Mesodermal cell (in vitro differentiated cells): ENCODE measurements at regions not wholly inside any gene's neighbourhood (a gene's known extent, or its start where the extent isn't known, plus 50 kb on each side); places are given as distances from the start of the nearest gene placed in this dataset.

Source experiments
- H3K27ac ChIP-seq: 2 replicates; pipeline ENCODE4 v1.7.0; 2013; ENCODE audit warnings: mild to moderate bottlenecking, low read depth, low read length, moderate library complexity; ENCODE audit not compliant: severe bottlenecking
- H3K36me3 ChIP-seq: 2 replicates; pipeline ENCODE4 v1.7.1; 2013; ENCODE audit warnings: mild to moderate bottlenecking, low read length, moderate library complexity; ENCODE audit not compliant: control insufficient read depth, insufficient read depth
- H3K4me1 ChIP-seq: one replicate; pipeline ENCODE4 v1.7.1; 2013; ENCODE audit warnings: mild to moderate bottlenecking, low read length; ENCODE audit not compliant: insufficient read depth, control insufficient read depth, poor library complexity, severe bottlenecking
- H3K4me3 ChIP-seq: 2 replicates; pipeline ENCODE4 v1.7.0; 2013; ENCODE audit warnings: low read length, control low read depth, mild to moderate bottlenecking; ENCODE audit not compliant: insufficient read depth, poor library complexity, severe bottlenecking; ENCODE audit errors: extremely low read depth
- H3K9me3 ChIP-seq: 2 replicates; pipeline ENCODE4 v1.7.1; 2013; ENCODE audit warnings: mild to moderate bottlenecking, low read length, moderate library complexity; ENCODE audit not compliant: control insufficient read depth
- WGBS, 2 experiments: methylation state at CpG; one replicate each; pipeline ENCODE4 v1.1.5; 2013; ENCODE audit warnings: missing lambda C conversion rate in 2 of 2; ENCODE audit not compliant: insufficient coverage in 2 of 2; 5-methylcytosine and 5-hydroxymethylcytosine counted together

DNA sequence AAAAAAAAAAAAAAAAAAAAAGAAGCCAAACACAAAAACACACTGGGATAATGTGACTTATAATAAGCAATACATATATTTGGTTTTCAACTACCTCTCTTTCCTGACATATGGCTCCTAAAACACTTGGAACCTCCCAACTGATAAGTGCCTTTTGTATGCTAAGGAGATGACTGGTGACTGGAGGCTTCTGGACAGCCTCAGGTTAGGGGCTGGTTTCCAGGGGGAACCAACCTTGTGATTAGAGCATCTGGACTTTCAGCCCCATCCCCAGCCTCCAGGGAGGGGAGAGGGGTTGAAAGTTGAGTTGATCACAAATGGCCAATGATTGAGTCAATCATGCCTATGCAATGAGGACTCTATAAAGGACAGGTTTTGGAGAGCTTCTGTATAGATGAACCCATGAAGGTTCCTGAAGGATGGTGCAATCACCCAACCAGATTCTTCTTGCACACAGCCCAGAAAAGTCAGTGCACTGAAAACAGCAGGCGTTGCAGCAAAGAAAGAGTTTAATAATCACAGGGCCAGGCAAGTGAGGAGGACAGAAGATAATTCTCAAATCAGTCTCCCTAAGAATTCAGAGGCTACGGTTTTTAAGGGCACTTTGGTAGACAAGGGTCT is 276.7 kb downstream of the AUH start:
- 93 to 100% methylated on average over 1 to 2 of the region's 2 CpGs for WGBS, 2 experiments
- Histone ChIP-seq H3K4me1 (peaks cover 5% of the 10 kb centered on the region), H3K4me3 (no peak overlapping the region)

DNA sequence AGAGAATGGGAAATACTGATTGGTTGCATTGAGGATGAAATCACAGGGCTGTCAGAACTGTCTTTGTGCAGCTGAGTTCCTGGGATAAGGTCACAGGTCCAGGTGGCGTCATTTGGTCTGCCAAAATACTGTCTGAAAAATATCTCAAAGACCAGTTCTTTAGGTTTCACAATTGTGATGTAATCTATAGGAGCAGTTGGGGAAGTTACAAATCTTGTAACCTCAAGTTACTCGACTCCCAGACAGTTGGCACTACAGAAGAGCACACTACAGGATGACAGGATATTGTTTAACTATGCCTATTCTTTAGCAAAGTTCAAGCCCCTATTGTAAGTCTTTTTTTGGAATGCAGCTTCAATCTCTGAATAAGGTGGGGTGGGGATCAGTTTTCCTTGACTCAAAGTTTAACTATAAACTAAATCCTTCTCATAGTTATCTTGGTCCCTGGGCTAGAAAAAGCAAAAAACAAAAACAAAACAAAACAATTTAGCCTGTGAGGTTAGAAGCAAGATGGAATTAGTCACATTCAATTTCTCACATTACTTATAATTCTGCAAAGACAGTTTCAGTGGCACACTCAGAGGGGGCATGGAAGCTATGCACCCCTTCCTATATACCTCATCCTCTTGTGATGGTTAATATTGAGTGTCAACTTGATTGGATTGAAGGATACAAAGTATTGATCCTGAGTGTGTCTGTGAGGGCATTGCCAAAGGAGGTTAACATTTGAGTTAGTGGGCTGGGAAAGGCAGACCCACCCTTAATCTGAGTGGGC is 276.0 kb downstream of the AUH start:
- H3K4me1 ChIP-seq = peaks cover 5% of the 10 kb centered on the region
- H3K4me3 ChIP-seq = no peak overlapping the region
- no peaks in the 10 kb centered on the region for H3K36me3 ChIP-seq
- H3K9me3 ChIP-seq = no peaks in the 10 kb centered on the region
- H3K27ac ChIP-seq = no peak overlapping the region
- WGBS, 2 experiments = 75% methylated on average over 2 of the region's 2 CpGs; no CpG with 5 or more reads in 1 of the 2 experiments

More for the DNA sequence above, 276.7 kb downstream of the AUH start:
- Histone ChIP-seq H3K27ac (no peak overlapping the region), H3K36me3 (no peaks in the 10 kb centered on the region), H3K9me3 (no peaks in the 10 kb centered on the region)

DNA sequence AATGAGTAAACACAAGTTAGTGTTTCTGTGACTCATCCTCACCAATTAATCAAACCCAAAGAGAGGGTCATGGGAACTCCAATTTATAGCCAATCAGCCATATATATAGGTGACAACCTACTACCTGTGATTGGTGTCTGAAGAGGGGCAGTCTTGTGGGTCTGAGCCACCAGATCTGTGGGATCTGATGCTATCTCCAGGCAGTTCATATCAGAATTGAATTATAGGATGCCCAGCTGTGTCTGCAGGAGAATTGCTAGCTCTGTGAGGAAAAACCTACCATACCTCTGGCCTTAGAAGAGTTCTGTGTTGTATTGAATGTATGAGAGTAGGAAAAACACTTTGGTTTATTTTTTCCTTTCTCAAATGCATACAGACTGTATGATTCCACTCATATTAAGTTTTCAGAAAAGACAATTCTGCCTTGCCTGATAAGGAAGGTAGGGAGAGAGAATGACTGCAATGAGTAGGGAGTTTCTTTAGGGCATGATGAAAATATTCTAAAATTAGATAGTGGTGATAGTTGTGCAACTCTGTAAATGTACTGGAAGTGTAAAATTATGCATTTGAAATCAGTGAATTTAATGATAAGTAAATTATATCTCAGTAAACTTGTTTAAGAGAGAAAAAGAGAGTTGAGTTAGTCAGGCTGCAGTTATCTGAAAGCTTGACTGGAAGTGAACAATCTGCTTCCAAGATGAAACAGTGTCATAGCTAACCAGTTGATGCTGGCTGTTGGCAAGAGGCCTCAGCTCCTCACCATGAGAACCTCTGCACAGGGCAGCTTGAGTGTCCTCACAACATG is 274.9 kb downstream of the AUH start:
- H3K27ac ChIP-seq = no peak overlapping the region
- no peaks in the 10 kb centered on the region for H3K36me3 ChIP-seq
- H3K9me3 ChIP-seq = no peaks in the 10 kb centered on the region
- peaks cover 5% of the 10 kb centered on the region for H3K4me1 ChIP-seq
- no peak overlapping the region for H3K4me3 ChIP-seq

DNA sequence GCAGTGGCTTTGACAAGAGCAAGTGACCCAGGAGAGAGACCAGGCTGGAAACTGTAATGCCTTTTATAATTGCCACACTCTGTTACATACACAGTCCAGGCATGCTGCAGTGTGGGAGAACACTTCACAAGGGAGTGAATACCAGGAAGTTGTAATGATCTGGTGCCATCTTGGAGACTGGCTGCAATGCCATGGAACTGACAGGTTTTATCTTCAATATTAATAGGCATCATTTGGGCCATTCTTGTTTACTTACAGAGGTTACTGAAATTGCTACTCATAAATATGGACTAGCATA is 274.3 kb downstream of the AUH start:
- Histone ChIP-seq H3K9me3 (no peaks in the 10 kb centered on the region), H3K4me1 (peaks cover 5% of the 10 kb centered on the region), H3K27ac (no peak overlapping the region), H3K4me3 (no peak overlapping the region), H3K36me3 (no peaks in the 10 kb centered on the region)

DNA sequence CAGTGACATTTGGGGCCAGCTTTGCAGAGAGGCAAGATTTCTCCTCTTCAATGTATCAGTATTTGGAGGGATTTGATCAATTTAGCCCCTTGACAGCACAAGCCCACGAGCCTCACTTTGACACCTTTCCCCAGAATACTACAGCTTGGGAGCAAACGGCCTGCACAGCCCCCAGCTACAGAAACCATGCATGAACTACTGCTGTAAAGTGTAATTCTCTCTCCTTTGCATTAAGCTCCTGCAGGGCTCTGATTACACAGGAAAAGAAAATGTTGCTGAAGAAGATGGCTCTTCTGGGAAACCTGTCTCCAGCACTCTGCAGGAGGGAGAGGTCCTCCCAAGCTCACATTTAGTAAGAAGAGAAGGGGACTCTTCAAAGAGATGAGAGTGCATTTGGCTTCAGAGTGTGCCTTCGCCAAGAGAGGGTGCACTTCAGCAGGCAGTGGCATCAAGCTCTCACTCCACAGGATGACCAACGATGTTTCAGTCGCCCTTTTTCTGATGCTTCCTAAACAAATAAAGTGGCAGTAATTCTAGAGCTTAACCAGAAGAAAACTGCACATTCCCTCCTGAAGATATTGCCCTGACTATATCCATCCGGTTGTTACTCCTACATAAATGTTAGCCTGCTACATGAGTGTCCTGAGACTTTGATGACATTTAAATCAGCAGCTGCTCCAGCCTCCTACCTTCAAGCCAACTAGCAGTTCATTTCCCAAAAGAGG is 272.2 kb downstream of the AUH start:
- Histone ChIP-seq H3K4me1 (peaks cover 5% of the 10 kb centered on the region), H3K4me3 (no peak overlapping the region), H3K9me3 (no peaks in the 10 kb centered on the region), H3K27ac (no peak overlapping the region), H3K36me3 (no peaks in the 10 kb centered on the region)
- 22 to 56% methylated on average over 3 to 6 of the region's 6 CpGs for WGBS, 2 experiments

DNA sequence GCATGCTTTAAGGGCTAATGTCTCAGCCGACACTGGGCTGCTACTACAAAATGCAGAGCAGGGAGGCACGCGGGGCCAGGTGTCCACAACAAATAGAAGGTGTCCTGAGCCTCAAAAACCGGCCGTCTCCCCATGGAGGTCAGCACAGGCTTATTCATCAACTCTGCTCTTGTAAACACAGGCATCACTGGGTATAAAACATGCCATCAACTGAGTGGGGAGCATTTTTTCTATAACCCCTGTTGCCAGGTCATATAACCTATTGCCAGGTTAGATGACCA is 271.6 kb downstream of the AUH start:
- Histone ChIP-seq H3K9me3 (no peaks in the 10 kb centered on the region), H3K4me1 (peaks cover 5% of the 10 kb centered on the region), H3K27ac (no peak overlapping the region), H3K36me3 (no peaks in the 10 kb centered on the region), H3K4me3 (no peak overlapping the region)
- WGBS, 2 experiments = 88% methylated on average over 5 of the region's 5 CpGs

DNA sequence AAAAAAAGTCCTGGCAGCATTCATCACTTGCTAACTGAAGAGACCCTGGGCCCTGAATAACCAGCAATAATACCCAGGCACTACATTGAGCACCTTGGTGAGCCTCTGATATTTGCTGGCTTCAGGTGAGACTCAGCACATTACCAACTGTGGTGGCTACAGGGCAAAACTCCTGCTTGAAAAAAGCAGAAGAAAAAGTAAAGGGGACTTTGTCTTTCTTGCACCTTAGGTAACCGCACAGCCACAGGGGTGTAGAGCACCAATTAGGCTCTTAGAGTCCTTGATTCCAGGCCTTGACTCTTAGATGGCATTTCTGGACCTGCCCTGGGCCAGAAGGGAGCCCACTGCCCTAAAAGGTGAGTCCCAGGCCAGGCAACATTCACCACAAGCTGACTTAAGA is 269.5 kb downstream of the AUH start:
- Histone ChIP-seq H3K9me3 (no peaks in the 10 kb centered on the region), H3K27ac (no peak overlapping the region), H3K4me3 (no peak overlapping the region), H3K4me1 (peaks cover 5% of the 10 kb centered on the region), H3K36me3 (no peaks in the 10 kb centered on the region)
- WGBS, 2 experiments = 93 to 100% methylated on average over 1 of the region's 1 CpG

DNA sequence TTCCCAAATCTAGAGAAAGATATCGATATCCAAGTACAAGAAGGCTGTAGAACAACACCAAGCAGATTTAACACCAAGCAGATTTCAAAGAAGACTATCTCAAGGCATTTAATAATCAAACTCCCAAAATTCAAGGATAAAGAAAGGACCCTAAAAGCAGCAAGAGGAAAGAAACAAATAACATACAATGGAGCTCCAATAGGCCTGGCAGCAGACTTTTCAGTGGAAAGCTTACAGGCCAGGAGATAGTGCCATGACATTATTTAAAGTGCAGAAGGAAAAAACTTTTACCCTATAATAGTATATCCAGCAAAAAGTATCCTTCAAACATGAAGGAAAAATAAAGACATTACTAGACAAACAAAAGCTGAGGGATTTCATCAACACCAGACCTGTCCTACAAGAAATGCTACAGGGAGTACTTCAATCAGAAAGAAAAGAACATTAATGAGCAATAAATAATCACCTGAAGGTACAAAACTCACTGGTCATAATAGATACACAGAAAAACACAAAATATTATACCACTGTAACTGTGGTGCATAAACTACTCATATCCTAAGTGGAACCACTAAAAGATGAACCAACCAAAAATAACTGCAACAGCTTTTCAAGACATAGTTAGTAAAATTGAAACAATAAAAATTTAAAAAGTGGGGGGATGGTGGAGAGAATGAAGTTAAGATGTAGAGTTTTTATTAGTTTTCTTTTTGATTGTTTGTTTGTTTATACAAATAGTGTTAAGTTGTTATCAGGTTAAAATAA is 267.2 kb downstream of the AUH start:
- H3K9me3 ChIP-seq = no peaks in the 10 kb centered on the region
- H3K4me1 ChIP-seq = peaks cover 3% of the 10 kb centered on the region
- H3K4me3 ChIP-seq = no peak overlapping the region
- H3K36me3 ChIP-seq = no peaks in the 10 kb centered on the region
- whole genome bisulfite sequencing, 2 experiments = no CpG with 5 or more reads among the region's 1 CpG
- no peak overlapping the region for H3K27ac ChIP-seq

DNA sequence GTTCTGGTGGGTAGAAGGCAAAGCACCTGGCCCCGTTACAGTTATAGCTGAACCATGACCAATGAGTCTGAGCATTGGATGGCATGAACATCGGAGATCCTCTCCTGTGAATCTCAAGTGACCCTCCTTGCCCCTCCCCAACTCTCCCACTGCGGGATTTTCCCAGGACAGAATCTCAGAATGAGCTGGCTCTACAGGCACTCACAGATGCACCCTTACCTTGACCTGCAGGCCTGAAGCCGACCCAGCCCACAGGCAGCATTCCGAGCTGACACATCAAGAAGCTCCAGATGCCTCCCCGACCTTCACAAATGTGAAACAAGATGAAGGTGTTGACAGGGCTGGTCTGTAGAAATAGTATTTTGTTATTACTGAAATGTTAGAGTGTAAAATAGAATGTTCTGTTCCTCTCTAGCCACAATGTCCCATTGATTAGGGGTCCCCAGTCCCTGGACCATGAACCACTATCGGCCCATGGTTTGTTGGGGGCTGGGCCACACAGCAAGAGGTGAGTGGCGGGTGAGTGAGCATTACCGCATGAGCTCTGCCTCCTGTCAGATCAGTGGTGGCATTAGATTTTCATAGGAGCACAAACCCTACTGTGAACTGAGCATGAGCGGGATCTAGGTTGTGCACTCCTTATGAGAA is 263.4 kb downstream of the AUH start:
- Histone ChIP-seq H3K4me3 (no peak overlapping the region), H3K9me3 (no peaks in the 10 kb centered on the region), H3K4me1 (peaks cover 4% of the 10 kb centered on the region), H3K27ac (no peak overlapping the region), H3K36me3 (no peaks in the 10 kb centered on the region)
- WGBS, 2 experiments = 95 to 99% methylated on average over 7 to 9 of the region's 10 CpGs

DNA sequence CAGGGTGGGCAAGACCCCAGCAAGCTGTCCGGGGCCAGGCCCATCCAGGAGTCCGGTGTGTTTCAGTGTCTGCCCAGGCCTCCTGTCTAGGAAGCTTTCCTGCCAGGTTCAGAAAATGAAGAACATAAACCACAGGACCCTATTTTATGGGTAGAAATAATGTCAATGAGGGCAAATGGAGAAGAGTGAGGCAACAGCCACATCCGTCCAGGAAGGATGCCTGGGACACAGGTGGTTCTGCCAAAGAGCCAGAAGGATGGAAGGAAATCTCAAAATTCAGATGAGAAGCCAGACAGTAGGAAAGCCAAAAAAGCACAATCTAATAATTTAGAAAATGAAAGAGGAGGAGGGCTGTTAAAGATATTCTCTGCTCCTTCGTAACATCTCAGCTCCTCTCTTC is 262.3 kb downstream of the AUH start:
- 97% methylated on average over 3 of the region's 4 CpGs for WGBS, 2 experiments
- H3K9me3 ChIP-seq = no peaks in the 10 kb centered on the region
- peaks cover 4% of the 10 kb centered on the region for H3K4me1 ChIP-seq
- no peaks in the 10 kb centered on the region for H3K36me3 ChIP-seq
- H3K27ac ChIP-seq = no peak overlapping the region
- no peak overlapping the region for H3K4me3 ChIP-seq
